Retinal pigment epithelial cell (primary cell): ENCODE measurements at regions not wholly inside any gene's neighbourhood (a gene's known extent, or its start where the extent isn't known, plus 50 kb on each side); places are given as distances from the start of the nearest gene placed in this dataset.

Experiments
- DNase-seq: peaks from one replicate; pipeline ENCODE4 v3.0.0-alpha.2; 2010; ENCODE audit warnings: low read depth
- H3K4me3 ChIP-seq: 2 replicates; pipeline ENCODE4 v1.5.1; 2011; ENCODE audit warnings: mild to moderate bottlenecking, low read length, control low read depth, moderate library complexity
- TF ChIP-seq, protein P1 (sequence below): conservative IDR thresholded peaks from 2 replicates; pipeline ENCODE4 v1.5.1; 2011; ENCODE audit warnings: low read depth, low read length, control low read depth, inconsistent platforms

GRCh38 chr4:164177153-164177552 is 576.8 kb upstream of the SMIM31 start:
- TF ChIP-seq, protein P1, sequence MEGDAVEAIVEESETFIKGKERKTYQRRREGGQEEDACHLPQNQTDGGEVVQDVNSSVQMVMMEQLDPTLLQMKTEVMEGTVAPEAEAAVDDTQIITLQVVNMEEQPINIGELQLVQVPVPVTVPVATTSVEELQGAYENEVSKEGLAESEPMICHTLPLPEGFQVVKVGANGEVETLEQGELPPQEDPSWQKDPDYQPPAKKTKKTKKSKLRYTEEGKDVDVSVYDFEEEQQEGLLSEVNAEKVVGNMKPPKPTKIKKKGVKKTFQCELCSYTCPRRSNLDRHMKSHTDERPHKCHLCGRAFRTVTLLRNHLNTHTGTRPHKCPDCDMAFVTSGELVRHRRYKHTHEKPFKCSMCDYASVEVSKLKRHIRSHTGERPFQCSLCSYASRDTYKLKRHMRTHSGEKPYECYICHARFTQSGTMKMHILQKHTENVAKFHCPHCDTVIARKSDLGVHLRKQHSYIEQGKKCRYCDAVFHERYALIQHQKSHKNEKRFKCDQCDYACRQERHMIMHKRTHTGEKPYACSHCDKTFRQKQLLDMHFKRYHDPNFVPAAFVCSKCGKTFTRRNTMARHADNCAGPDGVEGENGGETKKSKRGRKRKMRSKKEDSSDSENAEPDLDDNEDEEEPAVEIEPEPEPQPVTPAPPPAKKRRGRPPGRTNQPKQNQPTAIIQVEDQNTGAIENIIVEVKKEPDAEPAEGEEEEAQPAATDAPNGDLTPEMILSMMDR = no peak
- DNase-seq = no peak
- no peak overlapping the region for H3K4me3 ChIP-seq

- DNase-seq = no peak
- TF ChIP-seq, protein P1 = no peak
- H3K4me3 ChIP-seq = no peak overlapping the region
These were observed 576.2 kb upstream of the SMIM31 start for GRCh38 chr4:164177753-164178152.

DNA sequence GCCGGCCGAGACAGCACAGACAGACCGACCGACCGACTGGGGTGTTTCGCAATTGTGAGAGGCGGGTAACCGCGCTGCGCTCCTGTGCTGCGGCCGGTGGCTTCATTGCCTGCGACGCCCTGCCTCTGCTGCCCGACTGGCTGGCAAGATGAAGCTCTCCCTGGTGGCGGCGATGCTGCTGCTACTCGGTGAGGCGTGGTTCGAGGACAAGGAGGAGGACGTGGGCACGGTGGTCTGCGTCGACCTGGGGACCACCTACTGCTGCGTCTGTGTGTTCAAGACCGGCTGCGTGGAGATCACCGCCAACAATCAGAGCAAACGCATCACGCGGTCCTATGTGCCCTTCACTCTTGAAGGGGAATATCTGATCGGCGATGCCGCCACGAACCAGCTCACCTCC is 565.7 kb upstream of the SMIM31 start:
- no peak overlapping the region for H3K4me3 ChIP-seq
- no peak for DNase-seq
- TF ChIP-seq, protein P1 = no peak

DNA sequence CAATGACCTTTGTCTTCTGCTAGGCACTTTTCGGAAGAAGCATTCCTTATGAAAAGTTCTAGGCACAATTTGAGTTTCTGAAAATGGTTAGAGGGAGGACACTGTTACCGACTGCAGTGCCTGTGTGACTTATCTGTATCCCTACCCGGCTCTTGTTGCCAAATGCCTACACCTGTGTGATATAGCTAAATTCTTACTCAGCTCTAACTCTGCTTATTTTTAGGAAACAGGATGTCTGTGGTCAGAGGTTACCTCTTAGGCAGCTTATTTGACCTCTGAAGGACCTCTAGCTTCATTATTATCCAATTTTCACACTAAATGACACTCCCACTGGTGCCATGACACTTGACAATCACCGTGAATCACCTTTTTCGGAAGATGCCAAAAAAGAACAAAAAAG is 561.1 kb upstream of the SMIM31 start:
- TF ChIP-seq, protein P1 = no peak

DNA sequence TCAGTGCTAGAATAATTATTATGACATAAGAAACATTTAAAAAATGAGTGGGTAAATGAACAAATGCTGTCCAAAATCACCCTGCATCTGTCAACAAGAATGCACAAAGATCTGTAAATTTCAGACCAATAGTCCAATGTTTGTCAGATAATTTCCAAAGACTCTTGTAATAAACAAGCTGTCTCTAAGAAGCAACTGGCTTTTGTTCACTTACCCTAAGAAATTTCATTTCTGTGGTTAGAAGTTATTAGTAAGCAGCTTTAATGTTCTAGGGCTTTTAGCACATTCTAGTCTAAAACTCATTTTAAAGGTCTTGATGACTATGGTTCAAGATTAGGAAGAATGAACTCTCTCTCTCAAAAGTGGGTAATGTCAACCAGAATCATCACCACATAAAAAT is 560.3 kb upstream of the SMIM31 start:
- no peak overlapping the region for H3K4me3 ChIP-seq

More for the DNA sequence above, 561.1 kb upstream of the SMIM31 start:
- DNase-seq = no peak
- no peak overlapping the region for H3K4me3 ChIP-seq

GRCh38 chr4:164197556-164197955 is 556.4 kb upstream of the SMIM31 start:
- TF ChIP-seq, protein P1 = no peak
- DNase-seq = no peak

More for the DNA sequence above, 560.3 kb upstream of the SMIM31 start:
- DNase-seq = no peak
- TF ChIP-seq, protein P1 = no peak

GRCh38 chr4:164203476-164203875 is 550.5 kb upstream of the SMIM31 start:
- DNase-seq = no peak
- no peak overlapping the region for H3K4me3 ChIP-seq
- TF ChIP-seq, protein P1 = no peak

More at GRCh38 chr4:164197556-164197955, 556.4 kb upstream of the SMIM31 start:
- H3K4me3 ChIP-seq = no peak overlapping the region
